Omental fat pad (tissue), 3 donors: ENCODE measurements at regions not wholly inside any gene's neighbourhood (a gene's known extent, or its start where the extent isn't known, plus 50 kb on each side); places are given as distances from the start of the nearest gene placed in this dataset.

Source experiments
- ATAC-seq: fragments of 150-250 bp; one replicate; pipeline ENCODE4 v1.9.1; 2016; ENCODE audit warnings: mild to moderate bottlenecking, moderate library complexity; ENCODE audit not compliant: low FRiP score
- DNase-seq: peaks from one replicate; pipeline ENCODE4 v3.0.0-alpha.2; 2019; ENCODE audit warnings: low spot score
- TF ChIP-seq, protein P1 (sequence below), 3 donors: fragments of 450-650 bp; IDR thresholded peaks; one replicate each; pipeline ENCODE4 v1.5.1; 2016 to 2017; ENCODE audit warnings: antibody characterized with exemption in 3 of 3, mild to moderate bottlenecking in 3 of 3, moderate library complexity in 2 of 3

DNA sequence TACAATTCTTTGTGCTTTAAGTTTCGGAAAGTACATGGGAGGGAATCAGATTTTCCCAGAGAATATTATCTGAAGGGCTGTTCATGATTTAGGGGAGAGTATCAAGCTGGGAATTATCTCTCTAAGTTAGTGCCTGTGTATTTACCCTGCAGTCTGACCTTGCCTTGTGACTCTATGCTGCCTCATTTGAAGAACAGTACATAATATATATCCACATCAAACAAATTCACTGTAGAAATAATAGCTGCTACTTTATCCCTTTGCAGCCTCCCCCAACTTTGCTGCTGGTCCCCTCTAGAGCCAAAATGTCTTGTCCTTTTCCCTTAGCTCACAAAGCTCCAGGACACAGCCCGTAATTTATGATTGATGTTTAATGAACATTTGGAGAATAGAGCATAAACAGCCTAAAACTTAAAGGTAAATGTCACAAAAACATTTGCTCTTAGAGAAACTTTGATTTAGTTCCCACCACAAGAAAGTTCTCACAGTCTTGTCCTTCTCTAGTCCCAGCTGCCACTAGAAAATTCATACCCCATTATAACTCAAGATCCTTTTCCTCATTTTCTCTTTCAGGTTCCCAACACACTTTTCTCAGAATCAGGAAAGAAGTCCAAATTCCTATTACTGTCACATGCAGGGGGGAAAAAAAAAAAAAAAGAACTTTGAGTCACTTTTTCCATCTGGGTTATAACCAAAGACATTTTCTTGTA lies 1009.6 kb downstream of the FLRT2 start:
- TF ChIP-seq, protein P1, sequence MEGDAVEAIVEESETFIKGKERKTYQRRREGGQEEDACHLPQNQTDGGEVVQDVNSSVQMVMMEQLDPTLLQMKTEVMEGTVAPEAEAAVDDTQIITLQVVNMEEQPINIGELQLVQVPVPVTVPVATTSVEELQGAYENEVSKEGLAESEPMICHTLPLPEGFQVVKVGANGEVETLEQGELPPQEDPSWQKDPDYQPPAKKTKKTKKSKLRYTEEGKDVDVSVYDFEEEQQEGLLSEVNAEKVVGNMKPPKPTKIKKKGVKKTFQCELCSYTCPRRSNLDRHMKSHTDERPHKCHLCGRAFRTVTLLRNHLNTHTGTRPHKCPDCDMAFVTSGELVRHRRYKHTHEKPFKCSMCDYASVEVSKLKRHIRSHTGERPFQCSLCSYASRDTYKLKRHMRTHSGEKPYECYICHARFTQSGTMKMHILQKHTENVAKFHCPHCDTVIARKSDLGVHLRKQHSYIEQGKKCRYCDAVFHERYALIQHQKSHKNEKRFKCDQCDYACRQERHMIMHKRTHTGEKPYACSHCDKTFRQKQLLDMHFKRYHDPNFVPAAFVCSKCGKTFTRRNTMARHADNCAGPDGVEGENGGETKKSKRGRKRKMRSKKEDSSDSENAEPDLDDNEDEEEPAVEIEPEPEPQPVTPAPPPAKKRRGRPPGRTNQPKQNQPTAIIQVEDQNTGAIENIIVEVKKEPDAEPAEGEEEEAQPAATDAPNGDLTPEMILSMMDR (IDR thresholded peaks at IDR 0.05) = no peak
- no peak for DNase-seq
- ATAC-seq = no peak

- TF ChIP-seq, protein P1 (IDR thresholded peaks at IDR 0.05) = no peak
- DNase-seq (no peak), ATAC-seq (no peak)
These were observed 1003.9 kb downstream of the FLRT2 start for GRCh38 chr14:86533834-86534233.

DNA sequence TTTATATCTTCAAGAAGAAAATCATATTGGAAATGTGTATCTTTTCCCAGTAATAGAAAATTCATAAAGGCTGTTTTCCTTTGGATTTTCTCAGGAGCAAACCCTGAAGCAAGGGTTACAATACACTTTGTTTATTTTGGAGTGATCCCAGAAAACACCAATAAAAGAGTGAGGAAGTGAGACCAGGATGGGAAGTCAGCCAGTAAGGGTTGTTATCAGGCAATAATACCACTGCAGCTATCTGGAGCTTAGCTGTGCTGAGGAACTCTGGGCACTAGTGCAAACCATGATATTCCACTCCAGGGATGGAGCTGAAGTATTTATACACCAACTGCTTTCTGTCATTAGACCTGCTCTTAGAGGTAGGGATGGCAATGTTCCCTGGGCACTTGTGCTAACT lies 1002.3 kb downstream of the FLRT2 start:
- TF ChIP-seq, protein P1 (IDR thresholded peaks at IDR 0.05) = no peak
- no peak for DNase-seq
- no peak for ATAC-seq

DNA sequence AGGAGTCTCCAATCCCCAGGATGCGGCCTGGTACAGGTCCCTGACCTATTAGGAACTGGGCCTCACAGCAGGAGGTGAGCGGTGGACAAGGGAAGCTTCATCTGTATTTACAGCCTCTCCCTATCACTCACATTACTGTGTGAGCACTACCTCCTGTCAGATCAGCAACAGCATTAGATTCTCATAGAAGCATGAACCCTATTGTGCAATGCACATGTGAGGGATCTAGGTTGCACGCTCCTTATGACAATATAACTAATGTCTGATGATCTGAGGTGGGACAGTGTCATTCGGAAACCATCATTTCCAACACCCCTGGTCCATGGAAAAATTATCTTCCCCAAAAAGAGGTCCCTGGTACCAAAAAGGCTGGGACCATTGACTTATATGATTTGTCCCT lies 1000.5 kb downstream of the FLRT2 start:
- DNase-seq (no peak), ATAC-seq (no peak)
- TF ChIP-seq, protein P1 (IDR thresholded peaks at IDR 0.05) = no peak

GRCh38 chr14:86527312-86527711 lies 997.4 kb downstream of the FLRT2 start:
- TF ChIP-seq, protein P1 (IDR thresholded peaks at IDR 0.05) = no peak
- DNase-seq (no peak), ATAC-seq (no peak)

- TF ChIP-seq, protein P1 (IDR thresholded peaks at IDR 0.05) = no peak
- ATAC-seq = no peak
- no peak for DNase-seq
These were observed 995.7 kb downstream of the FLRT2 start for GRCh38 chr14:86525673-86526072.

DNA sequence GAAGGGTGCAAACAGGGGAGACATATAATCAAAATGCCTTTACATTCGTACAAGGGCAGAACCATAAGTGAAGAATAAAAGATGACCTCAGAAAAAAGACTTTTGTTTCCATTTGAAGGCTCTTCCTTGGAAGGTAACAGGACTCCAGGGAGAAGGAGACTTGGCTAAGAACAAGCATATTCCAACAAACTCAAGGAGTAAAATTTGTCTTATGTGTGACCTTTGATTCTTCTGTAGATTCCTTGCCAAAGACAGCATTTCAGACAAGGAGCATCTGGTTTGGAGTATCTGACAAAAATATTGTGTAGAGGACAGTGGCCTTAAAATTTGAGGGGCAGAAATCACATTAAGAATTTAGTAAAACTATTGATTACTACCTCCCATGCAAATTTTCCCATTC lies 991.9 kb downstream of the FLRT2 start:
- TF ChIP-seq, protein P1 (IDR thresholded peaks at IDR 0.05) = no peak
- ATAC-seq (no peak), DNase-seq (no peak)
